ENCODE measurements at regions not wholly inside any gene's neighbourhood (a gene's known extent, or its start where the extent isn't known, plus 50 kb on each side); places are given as distances from the start of the nearest gene placed in this dataset.

GRCh38 chr14:97846156-97846555, 1049.0 kb downstream of the VRK1 start:
- TF ChIP-seq CTCF (IDR thresholded peaks at IDR 0.05; ENCODE audit: poor library complexity, severe bottlenecking) (no peak), EZH2 (IDR thresholded peaks at IDR 0.05; ENCODE audit: borderline replicate concordance, insufficient read depth, low read length, poor library complexity, severe bottlenecking) (no peak), EP300 (conservative IDR thresholded peaks at IDR 0.05; ENCODE audit: poor library complexity, severe bottlenecking) (no peak), REST (IDR thresholded peaks at IDR 0.05; ENCODE audit: borderline replicate concordance) (no peak), RAD21 (conservative IDR thresholded peaks at IDR 0.05) (no peak), SMC3 (conservative IDR thresholded peaks at IDR 0.05; ENCODE audit: poor library complexity) (no peak), POLR2AphosphoS5 (IDR thresholded peaks at IDR 0.05) (no peak)

Measured in neural cell (in vitro differentiated cells).